ENCODE measurements at regions not wholly inside any gene's neighbourhood (a gene's known extent, or its start where the extent isn't known, plus 50 kb on each side); places are given as distances from the start of the nearest gene placed in this dataset.

- TF ChIP-seq EZH2 (IDR thresholded peaks at IDR 0.05; ENCODE audit: insufficient read depth, low read length): no peak
- TF ChIP-seq CTCF (IDR thresholded peaks at IDR 0.05; ENCODE audit: insufficient read depth, low read depth, low read length): no peak
Observed at GRCh38 chr6:14945461-14946185, 300.2 kb upstream of the JARID2 start.
